Stimulated activated CD4-positive, alpha-beta T cell treated with anti-CD3 and anti-CD28 coated beads, Interleukin-2, amount 100 ng/mL, for 24 hours (primary cell): ENCODE measurements at regions not wholly inside any gene's neighbourhood (a gene's known extent, or its start where the extent isn't known, plus 50 kb on each side); places are given as distances from the start of the nearest gene placed in this dataset.

Experiments
- DNase-seq, 2 donors: peaks; one replicate each; pipeline ENCODE4 v3.0.0-alpha.2; 2020

- DNase-seq = no peak
Observed at GRCh38 chr1:81613803-81614202, 186.9 kb upstream of the ADGRL2 start.

GRCh38 chr1:81607924-81608323, 192.8 kb upstream of the ADGRL2 start:
- DNase-seq = no peak

- DNase-seq = no peak
Observed at GRCh38 chr1:81607086-81607485, 193.6 kb upstream of the ADGRL2 start.

GRCh38 chr1:81606656-81607055, 194.1 kb upstream of the ADGRL2 start:
- no peak for DNase-seq

- DNase-seq = no peak
Observed at GRCh38 chr1:81605023-81605422, 195.7 kb upstream of the ADGRL2 start.

- no peak for DNase-seq
Observed at GRCh38 chr1:81600878-81601622, 199.7 kb upstream of the ADGRL2 start.

- DNase-seq = no peak
Observed at GRCh38 chr1:81600363-81600762, 200.4 kb upstream of the ADGRL2 start.

- DNase-seq = no peak
Observed at GRCh38 chr1:81598623-81599022, 202.1 kb upstream of the ADGRL2 start.

GRCh38 chr1:81597720-81598426, 202.9 kb upstream of the ADGRL2 start:
- no peak for DNase-seq

- no peak for DNase-seq
Observed at GRCh38 chr1:81596341-81596740, 204.4 kb upstream of the ADGRL2 start.

- no peak for DNase-seq
Observed at GRCh38 chr1:81594206-81594605, 206.5 kb upstream of the ADGRL2 start.

- no peak for DNase-seq
Observed at GRCh38 chr1:81592233-81592632, 208.5 kb upstream of the ADGRL2 start.

GRCh38 chr1:81590171-81590570, 210.6 kb upstream of the ADGRL2 start:
- DNase-seq = no peak

- DNase-seq = no peak
Observed at GRCh38 chr1:81588149-81588548, 212.6 kb upstream of the ADGRL2 start.

- DNase-seq = no peak
Observed at GRCh38 chr1:81587426-81587825, 213.3 kb upstream of the ADGRL2 start.

- no peak for DNase-seq
Observed at GRCh38 chr1:81585371-81585770, 215.4 kb upstream of the ADGRL2 start.

GRCh38 chr1:81584398-81584797, 216.3 kb upstream of the ADGRL2 start:
- no peak for DNase-seq

- no peak for DNase-seq
Observed at GRCh38 chr1:81583878-81584277, 216.9 kb upstream of the ADGRL2 start.

GRCh38 chr1:81582467-81582986, 218.2 kb upstream of the ADGRL2 start:
- DNase-seq = no peak

- DNase-seq = no peak
Observed at GRCh38 chr1:81578867-81579266, 221.9 kb upstream of the ADGRL2 start.

GRCh38 chr1:81577004-81577697, 223.6 kb upstream of the ADGRL2 start:
- no peak for DNase-seq

- no peak for DNase-seq
Observed at GRCh38 chr1:81574408-81574807, 226.3 kb upstream of the ADGRL2 start.

GRCh38 chr1:81573458-81573857, 227.3 kb upstream of the ADGRL2 start:
- no peak for DNase-seq

GRCh38 chr1:81571946-81572345, 228.8 kb upstream of the ADGRL2 start:
- DNase-seq = no peak
